IMR-90 (cell line): ENCODE measurements at regions not wholly inside any gene's neighbourhood (a gene's known extent, or its start where the extent isn't known, plus 50 kb on each side); places are given as distances from the start of the nearest gene placed in this dataset.

ENCODE experiments used
- BHLHE40 ChIP-seq: fragments of 150-350 bp; IDR thresholded peaks from 2 replicates; pipeline ENCODE4 v1.6.1; 2016; ENCODE audit warnings: mild to moderate bottlenecking, low read depth, low read length
- CEBPB ChIP-seq: IDR thresholded peaks from 2 replicates; pipeline ENCODE4 v1.6.1; 2012; ENCODE audit warnings: low read depth, low read length, improper control_type of control experiment
- FOS ChIP-seq: fragments of 150-350 bp; IDR thresholded peaks from 2 replicates; pipeline ENCODE4 v1.6.1; 2016; ENCODE audit warnings: low read depth, low read length
- MAFK ChIP-seq: IDR thresholded peaks from 2 replicates; pipeline ENCODE4 v1.6.1; 2012; ENCODE audit warnings: low read depth, low read length, improper control_type of control experiment
- MAZ ChIP-seq: IDR thresholded peaks from 2 replicates; pipeline ENCODE4 v1.6.1; 2012; ENCODE audit warnings: low read depth, mild to moderate bottlenecking, low read length, improper control_type of control experiment, moderate library complexity, borderline replicate concordance
- POLR2A ChIP-seq: IDR thresholded peaks from 2 replicates; pipeline ENCODE4 v1.6.1; 2012; ENCODE audit warnings: mild to moderate bottlenecking, low read depth, low read length
- RAD21 ChIP-seq: IDR thresholded peaks from 2 replicates; pipeline ENCODE4 v1.6.1; 2012; ENCODE audit warnings: low read length, improper control_type of control experiment
- RCOR1 ChIP-seq: IDR thresholded peaks from 2 replicates; pipeline ENCODE4 v1.6.1; 2012; ENCODE audit warnings: mild to moderate bottlenecking, low read length, improper control_type of control experiment; ENCODE audit not compliant: insufficient replicate concordance
- RFX5 ChIP-seq: IDR thresholded peaks from 2 replicates; pipeline ENCODE4 v1.8.0; 2012; ENCODE audit warnings: low read depth, mild to moderate bottlenecking, low read length, moderate library complexity
- SMC3 ChIP-seq: fragments of 150-350 bp; IDR thresholded peaks from 2 replicates; pipeline ENCODE4 v1.6.1; 2016; ENCODE audit warnings: low read depth, mild to moderate bottlenecking, antibody characterized with exemption, low read length, moderate library complexity
- TF ChIP-seq, protein P1 (sequence below): conservative IDR thresholded peaks from 2 replicates; pipeline ENCODE4 v1.5.1; 2012; ENCODE audit warnings: mild to moderate bottlenecking, low read depth, low read length, improper control_type of control experiment
- TF ChIP-seq, protein P2 (sequence below): fragments of 150-350 bp; IDR thresholded peaks from 2 replicates; pipeline ENCODE4 v1.6.1; 2017; ENCODE audit warnings: mild to moderate bottlenecking, antibody characterized with exemption, low read length, low read depth
- TF ChIP-seq, protein P3 (sequence below): fragments of 150-350 bp; IDR thresholded peaks from 2 replicates; pipeline ENCODE4 v1.6.1; 2016; ENCODE audit warnings: low read depth, mild to moderate bottlenecking, low read length, moderate library complexity, borderline replicate concordance

DNA sequence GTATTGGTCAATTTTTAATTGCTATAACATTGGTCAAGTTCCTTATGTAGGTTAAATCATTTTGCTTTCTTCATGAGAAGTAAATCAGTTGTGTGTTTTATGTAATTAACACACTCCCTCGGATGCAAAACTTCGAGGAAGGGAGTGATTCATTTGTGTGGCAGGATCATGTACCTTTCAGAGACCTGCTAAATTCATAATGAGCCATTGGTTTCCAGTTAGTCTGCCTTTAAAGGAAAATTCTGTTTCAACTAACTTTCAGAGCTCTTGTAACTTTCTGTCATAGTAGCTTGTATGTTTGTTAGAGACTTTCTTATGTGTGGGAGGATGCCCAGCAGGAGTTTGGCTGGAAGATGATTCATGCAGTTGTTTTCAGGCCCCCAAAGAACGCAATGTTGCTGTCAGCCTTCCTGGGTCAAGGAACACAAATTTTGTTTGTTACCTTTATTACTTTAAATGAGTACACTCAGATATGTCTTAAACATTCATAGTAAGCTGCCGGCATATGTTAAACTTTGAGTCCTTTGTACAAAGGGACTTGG lies 72.1 kb downstream of the GPR101 start:
- TF ChIP-seq, protein P1, sequence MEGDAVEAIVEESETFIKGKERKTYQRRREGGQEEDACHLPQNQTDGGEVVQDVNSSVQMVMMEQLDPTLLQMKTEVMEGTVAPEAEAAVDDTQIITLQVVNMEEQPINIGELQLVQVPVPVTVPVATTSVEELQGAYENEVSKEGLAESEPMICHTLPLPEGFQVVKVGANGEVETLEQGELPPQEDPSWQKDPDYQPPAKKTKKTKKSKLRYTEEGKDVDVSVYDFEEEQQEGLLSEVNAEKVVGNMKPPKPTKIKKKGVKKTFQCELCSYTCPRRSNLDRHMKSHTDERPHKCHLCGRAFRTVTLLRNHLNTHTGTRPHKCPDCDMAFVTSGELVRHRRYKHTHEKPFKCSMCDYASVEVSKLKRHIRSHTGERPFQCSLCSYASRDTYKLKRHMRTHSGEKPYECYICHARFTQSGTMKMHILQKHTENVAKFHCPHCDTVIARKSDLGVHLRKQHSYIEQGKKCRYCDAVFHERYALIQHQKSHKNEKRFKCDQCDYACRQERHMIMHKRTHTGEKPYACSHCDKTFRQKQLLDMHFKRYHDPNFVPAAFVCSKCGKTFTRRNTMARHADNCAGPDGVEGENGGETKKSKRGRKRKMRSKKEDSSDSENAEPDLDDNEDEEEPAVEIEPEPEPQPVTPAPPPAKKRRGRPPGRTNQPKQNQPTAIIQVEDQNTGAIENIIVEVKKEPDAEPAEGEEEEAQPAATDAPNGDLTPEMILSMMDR, result no peak
- TF ChIP-seq POLR2A (no peak), CEBPB (no peak), RAD21 (no peak), BHLHE40 (no peak), MAFK (no peak), SMC3 (no peak), RFX5 (no peak), FOS (no peak), MAZ (no peak), RCOR1 (no peak)
- TF ChIP-seq, protein P2, sequence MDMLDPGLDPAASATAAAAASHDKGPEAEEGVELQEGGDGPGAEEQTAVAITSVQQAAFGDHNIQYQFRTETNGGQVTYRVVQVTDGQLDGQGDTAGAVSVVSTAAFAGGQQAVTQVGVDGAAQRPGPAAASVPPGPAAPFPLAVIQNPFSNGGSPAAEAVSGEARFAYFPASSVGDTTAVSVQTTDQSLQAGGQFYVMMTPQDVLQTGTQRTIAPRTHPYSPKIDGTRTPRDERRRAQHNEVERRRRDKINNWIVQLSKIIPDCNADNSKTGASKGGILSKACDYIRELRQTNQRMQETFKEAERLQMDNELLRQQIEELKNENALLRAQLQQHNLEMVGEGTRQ, result no peak
- TF ChIP-seq, protein P3, sequence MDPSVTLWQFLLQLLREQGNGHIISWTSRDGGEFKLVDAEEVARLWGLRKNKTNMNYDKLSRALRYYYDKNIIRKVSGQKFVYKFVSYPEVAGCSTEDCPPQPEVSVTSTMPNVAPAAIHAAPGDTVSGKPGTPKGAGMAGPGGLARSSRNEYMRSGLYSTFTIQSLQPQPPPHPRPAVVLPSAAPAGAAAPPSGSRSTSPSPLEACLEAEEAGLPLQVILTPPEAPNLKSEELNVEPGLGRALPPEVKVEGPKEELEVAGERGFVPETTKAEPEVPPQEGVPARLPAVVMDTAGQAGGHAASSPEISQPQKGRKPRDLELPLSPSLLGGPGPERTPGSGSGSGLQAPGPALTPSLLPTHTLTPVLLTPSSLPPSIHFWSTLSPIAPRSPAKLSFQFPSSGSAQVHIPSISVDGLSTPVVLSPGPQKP, result no peak
